ENCODE measurements at regions not wholly inside any gene's neighbourhood (a gene's known extent, or its start where the extent isn't known, plus 50 kb on each side); places are given as distances from the start of the nearest gene placed in this dataset.
"Not testable (repeated sequence)": the region's sequence is repeated elsewhere in the genome, so short reads cannot be mapped to it uniquely, and the experiment has no call there.

DNA sequence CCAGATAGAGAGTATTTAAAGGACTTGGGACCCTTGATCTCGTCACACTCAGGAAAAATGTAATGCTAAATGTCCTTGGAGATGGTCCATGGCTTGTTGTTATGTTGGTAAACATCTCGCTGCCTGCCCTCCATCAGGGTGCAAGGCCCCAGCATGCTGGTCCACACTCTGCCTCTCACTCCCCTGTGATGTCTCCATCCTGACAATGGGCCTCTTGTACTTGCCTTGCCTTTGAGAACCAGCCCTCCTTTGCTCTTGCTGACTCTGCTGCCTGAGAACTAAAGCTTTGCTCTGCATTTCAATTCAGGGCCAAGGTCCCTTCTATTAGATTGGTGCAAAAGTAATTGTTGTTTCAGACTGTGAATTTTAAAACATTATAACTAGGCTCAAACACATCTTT is 131.0 kb upstream of the LMNTD1 start:
- no peak overlapping the region for H3K4me3 ChIP-seq (ENCODE audit: insufficient read depth, low read depth, low read length)
- H3K36me3 ChIP-seq (ENCODE audit: insufficient read depth, low read length) = no peaks in the 10 kb centered on the region
- H3K4me3 Mint-ChIP-seq (ENCODE audit: unreplicated experiment) = no peak overlapping the region
- no peaks in the 10 kb centered on the region for H3K79me2 ChIP-seq (ENCODE audit: insufficient read depth, low read length)
- no peaks in the 10 kb centered on the region for H3K27me3 ChIP-seq (ENCODE audit: insufficient read depth, low read length)
- no peak overlapping the region for H3K27ac Mint-ChIP-seq (ENCODE audit: unreplicated experiment)
- no peak for FAIRE-seq
- no peak overlapping the region for H3K27ac ChIP-seq (ENCODE audit: low read depth, low read length)
- peaks cover 6% of the 10 kb centered on the region for H3K9me3 Mint-ChIP-seq (ENCODE audit: unreplicated experiment)
- H3K27me3 Mint-ChIP-seq (ENCODE audit: low read depth, unreplicated experiment) = peaks cover 2% of the 10 kb centered on the region
- no peak for DNase-seq (ENCODE audit: low read depth)
- H3K4me2 ChIP-seq (ENCODE audit: low read length) = no peak overlapping the region
- peaks cover 2% of the 10 kb centered on the region for H3K4me1 Mint-ChIP-seq (ENCODE audit: low read depth, unreplicated experiment)
- H4K20me1 ChIP-seq (ENCODE audit: insufficient read depth, low read length) = no peaks in the 10 kb centered on the region
- H2AFZ ChIP-seq (ENCODE audit: low read depth, low read length) = no peak overlapping the region
- no peaks in the 10 kb centered on the region for H3K36me3 Mint-ChIP-seq (ENCODE audit: low read depth, unreplicated experiment)
- no peaks in the 10 kb centered on the region for H3K4me1 ChIP-seq (ENCODE audit: insufficient read depth, low read length)
- no peak for TF ChIP-seq EZH2 (IDR thresholded peaks at IDR 0.05; ENCODE audit: insufficient read depth, low read length)
- TF ChIP-seq, protein P1, sequence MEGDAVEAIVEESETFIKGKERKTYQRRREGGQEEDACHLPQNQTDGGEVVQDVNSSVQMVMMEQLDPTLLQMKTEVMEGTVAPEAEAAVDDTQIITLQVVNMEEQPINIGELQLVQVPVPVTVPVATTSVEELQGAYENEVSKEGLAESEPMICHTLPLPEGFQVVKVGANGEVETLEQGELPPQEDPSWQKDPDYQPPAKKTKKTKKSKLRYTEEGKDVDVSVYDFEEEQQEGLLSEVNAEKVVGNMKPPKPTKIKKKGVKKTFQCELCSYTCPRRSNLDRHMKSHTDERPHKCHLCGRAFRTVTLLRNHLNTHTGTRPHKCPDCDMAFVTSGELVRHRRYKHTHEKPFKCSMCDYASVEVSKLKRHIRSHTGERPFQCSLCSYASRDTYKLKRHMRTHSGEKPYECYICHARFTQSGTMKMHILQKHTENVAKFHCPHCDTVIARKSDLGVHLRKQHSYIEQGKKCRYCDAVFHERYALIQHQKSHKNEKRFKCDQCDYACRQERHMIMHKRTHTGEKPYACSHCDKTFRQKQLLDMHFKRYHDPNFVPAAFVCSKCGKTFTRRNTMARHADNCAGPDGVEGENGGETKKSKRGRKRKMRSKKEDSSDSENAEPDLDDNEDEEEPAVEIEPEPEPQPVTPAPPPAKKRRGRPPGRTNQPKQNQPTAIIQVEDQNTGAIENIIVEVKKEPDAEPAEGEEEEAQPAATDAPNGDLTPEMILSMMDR (IDR thresholded peaks at IDR 0.05; ENCODE audit: insufficient read depth, low read depth, low read length) = no peak
- no peak overlapping the region for H3K9ac ChIP-seq (ENCODE audit: low read length)
- H3K9me3 ChIP-seq (ENCODE audit: insufficient read depth, low read depth, low read length) = no peaks in the 10 kb centered on the region

DNA sequence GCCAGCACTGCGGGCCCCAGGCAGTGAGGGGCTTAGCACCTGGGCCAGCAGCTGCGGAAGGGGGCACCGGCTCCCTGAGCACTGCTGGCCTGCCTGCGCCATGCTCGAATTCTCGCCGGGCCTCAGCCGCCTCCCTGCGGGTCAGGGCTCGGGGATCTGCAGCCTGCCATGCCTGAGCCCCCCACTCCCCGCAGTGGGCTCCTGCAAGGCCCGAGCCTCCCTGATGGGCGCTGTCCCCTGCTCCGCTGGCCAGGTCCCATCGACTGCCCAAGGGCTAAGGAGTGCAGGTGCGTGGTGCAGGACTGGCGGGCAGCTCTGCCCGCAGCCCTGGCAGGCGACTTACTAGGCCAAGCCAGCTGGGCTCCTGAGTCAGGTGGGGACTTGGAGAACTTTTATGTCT is 133.3 kb upstream of the LMNTD1 start:
- H2AFZ ChIP-seq (ENCODE audit: low read depth, low read length) = no peak overlapping the region
- DNase-seq (ENCODE audit: low read depth) (no peak), FAIRE-seq (no peak)
- H3K27me3 ChIP-seq (ENCODE audit: insufficient read depth, low read length) = no peaks in the 10 kb centered on the region
- H3K79me2 ChIP-seq (ENCODE audit: insufficient read depth, low read length) = no peaks in the 10 kb centered on the region
- H4K20me1 ChIP-seq (ENCODE audit: insufficient read depth, low read length) = no peaks in the 10 kb centered on the region
- H3K9ac ChIP-seq (ENCODE audit: low read length) = no peak overlapping the region
- no peaks in the 10 kb centered on the region for H3K36me3 ChIP-seq (ENCODE audit: insufficient read depth, low read length)
- no peak overlapping the region for H3K4me3 ChIP-seq (ENCODE audit: insufficient read depth, low read depth, low read length)
- Mint-ChIP-seq H3K36me3 (ENCODE audit: low read depth, unreplicated experiment) (no peaks in the 10 kb centered on the region), H3K27ac (ENCODE audit: unreplicated experiment) (no peak overlapping the region), H3K4me3 (ENCODE audit: unreplicated experiment) (no peak overlapping the region), H3K4me1 (ENCODE audit: low read depth, unreplicated experiment) (peaks cover 2% of the 10 kb centered on the region), H3K27me3 (ENCODE audit: low read depth, unreplicated experiment) (peaks cover 2% of the 10 kb centered on the region), H3K9me3 (ENCODE audit: unreplicated experiment) (peaks cover 6% of the 10 kb centered on the region)
- H3K9me3 ChIP-seq (ENCODE audit: insufficient read depth, low read depth, low read length) = no peaks in the 10 kb centered on the region
- no peak overlapping the region for H3K4me2 ChIP-seq (ENCODE audit: low read length)
- no peaks in the 10 kb centered on the region for H3K4me1 ChIP-seq (ENCODE audit: insufficient read depth, low read length)
- H3K27ac ChIP-seq (ENCODE audit: low read depth, low read length) = no peak overlapping the region
- TF ChIP-seq, protein P1 (IDR thresholded peaks at IDR 0.05; ENCODE audit: insufficient read depth, low read depth, low read length) = no peak
- TF ChIP-seq EZH2 (IDR thresholded peaks at IDR 0.05; ENCODE audit: insufficient read depth, low read length) = no peak

DNA sequence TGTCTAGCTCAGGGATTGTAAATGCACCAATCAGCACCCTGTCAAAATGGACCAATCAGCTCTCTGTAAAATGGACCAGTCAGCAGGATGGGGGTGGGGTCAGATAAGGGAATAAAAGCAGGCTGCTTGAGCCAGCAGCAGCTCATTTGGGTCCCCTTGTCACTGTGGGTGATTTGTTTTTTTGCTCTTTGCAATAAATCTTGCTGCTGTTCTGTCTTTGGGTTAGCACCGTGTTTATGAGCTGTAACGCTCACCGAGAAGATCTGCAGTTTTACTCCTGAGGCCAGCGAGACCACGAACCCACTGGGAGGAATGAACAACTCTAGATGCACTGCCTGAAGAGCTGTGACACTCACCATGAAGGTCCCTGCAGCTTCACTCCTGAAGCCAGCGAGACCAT is 134.1 kb upstream of the LMNTD1 start:
- Histone ChIP-seq H2AFZ (ENCODE audit: low read depth, low read length) (no peak overlapping the region), H4K20me1 (ENCODE audit: insufficient read depth, low read length) (no peaks in the 10 kb centered on the region), H3K9ac (ENCODE audit: low read length) (no peak overlapping the region), H3K27me3 (ENCODE audit: insufficient read depth, low read length) (no peaks in the 10 kb centered on the region), H3K9me3 (ENCODE audit: insufficient read depth, low read depth, low read length) (no peaks in the 10 kb centered on the region), H3K27ac (ENCODE audit: low read depth, low read length) (no peak overlapping the region), H3K4me1 (ENCODE audit: insufficient read depth, low read length) (peaks cover 6% of the 10 kb centered on the region), H3K79me2 (ENCODE audit: insufficient read depth, low read length) (no peaks in the 10 kb centered on the region), H3K4me2 (ENCODE audit: low read length) (no peak overlapping the region), H3K4me3 (ENCODE audit: insufficient read depth, low read depth, low read length) (no peak overlapping the region), H3K36me3 (ENCODE audit: insufficient read depth, low read length) (no peaks in the 10 kb centered on the region)
- H3K27ac Mint-ChIP-seq (ENCODE audit: unreplicated experiment) = no peak overlapping the region
- H3K9me3 Mint-ChIP-seq (ENCODE audit: unreplicated experiment) = peaks cover 6% of the 10 kb centered on the region
- TF ChIP-seq, protein P1 (IDR thresholded peaks at IDR 0.05; ENCODE audit: insufficient read depth, low read depth, low read length) = no peak
- TF ChIP-seq EZH2 (IDR thresholded peaks at IDR 0.05; ENCODE audit: insufficient read depth, low read length) = no peak
- H3K27me3 Mint-ChIP-seq (ENCODE audit: low read depth, unreplicated experiment) = peaks cover 2% of the 10 kb centered on the region
- no peaks in the 10 kb centered on the region for H3K36me3 Mint-ChIP-seq (ENCODE audit: low read depth, unreplicated experiment)
- no peak overlapping the region for H3K4me3 Mint-ChIP-seq (ENCODE audit: unreplicated experiment)
- peaks cover 2% of the 10 kb centered on the region for H3K4me1 Mint-ChIP-seq (ENCODE audit: low read depth, unreplicated experiment)
- FAIRE-seq = no peak
- no peak for DNase-seq (ENCODE audit: low read depth)

DNA sequence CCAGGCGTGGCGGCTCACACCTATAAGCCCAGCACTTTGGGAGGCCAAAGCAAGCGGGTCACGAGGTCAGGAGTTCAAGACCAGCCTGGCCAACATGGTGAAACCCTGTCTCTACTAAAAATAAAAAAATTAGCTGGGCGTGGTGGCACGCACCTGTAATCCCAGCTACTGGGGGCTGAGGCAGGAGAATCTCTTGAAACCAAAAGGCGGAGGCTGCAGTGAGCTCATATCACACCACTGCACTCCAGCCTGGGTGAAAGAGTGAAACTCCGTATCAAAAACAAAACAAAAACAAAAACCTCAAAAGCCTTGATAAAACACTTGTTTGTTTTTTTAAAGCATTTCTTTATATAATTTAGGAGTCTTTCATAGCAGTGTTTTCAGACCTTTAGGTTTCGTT is 135.8 kb upstream of the LMNTD1 start:
- not testable (repeated sequence) for H3K79me2 ChIP-seq (ENCODE audit: insufficient read depth, low read length); H3K9me3 Mint-ChIP-seq (ENCODE audit: unreplicated experiment); H3K9me3 ChIP-seq (ENCODE audit: insufficient read depth, low read depth, low read length); H3K9ac ChIP-seq (ENCODE audit: low read length); DNase-seq (ENCODE audit: low read depth); H2AFZ ChIP-seq (ENCODE audit: low read depth, low read length); H3K36me3 ChIP-seq (ENCODE audit: insufficient read depth, low read length); H4K20me1 ChIP-seq (ENCODE audit: insufficient read depth, low read length); H3K36me3 Mint-ChIP-seq (ENCODE audit: low read depth, unreplicated experiment); H3K4me1 Mint-ChIP-seq (ENCODE audit: low read depth, unreplicated experiment); H3K27me3 ChIP-seq (ENCODE audit: insufficient read depth, low read length); H3K4me3 ChIP-seq (ENCODE audit: insufficient read depth, low read depth, low read length); H3K4me3 Mint-ChIP-seq (ENCODE audit: unreplicated experiment); H3K4me2 ChIP-seq (ENCODE audit: low read length); H3K27me3 Mint-ChIP-seq (ENCODE audit: low read depth, unreplicated experiment); FAIRE-seq; H3K27ac Mint-ChIP-seq (ENCODE audit: unreplicated experiment); H3K27ac ChIP-seq (ENCODE audit: low read depth, low read length)
- peaks cover 21% of the 10 kb centered on the region for H3K4me1 ChIP-seq (ENCODE audit: insufficient read depth, low read length)
